IMR-90 (cell line): ENCODE measurements at regions not wholly inside any gene's neighbourhood (a gene's known extent, or its start where the extent isn't known, plus 50 kb on each side); places are given as distances from the start of the nearest gene placed in this dataset.
A peak's percentile ranks its signal among the peaks of the same experiment; 100 is the strongest.

Experiments
- ATAC-seq: fragments of 200-7000 bp; cut with Tn5 transposase; 2 replicates; pipeline ENCODE4 v1.9.1; 2020; ENCODE audit warnings: low read depth, mild to moderate bottlenecking, moderate library complexity
- BruUV-seq: library from RNA; stranded (reverse); fragments of 400-500 nt; replicated peaks from 2 replicates; lab custom pipeline; 2021; lab: Mats Ljungman, UMichigan
- CTCF ChIA-PET: fragments of 300-600 bp; formaldehyde crosslinking; extraction: SDS; loops from one replicate; lab custom pipeline; 2021; ENCODE audit warnings: antibody characterized with exemption; lab: Yijun Ruan, JAX
- POLR2A ChIA-PET: fragments of 300-600 bp; sonication (Branson Sonifier 250); formaldehyde crosslinking; loops from one replicate; lab custom pipeline; 2022; ENCODE audit warnings: antibody characterized with exemption; ENCODE audit not compliant: unreplicated experiment; lab: Charles Lee
- DNase-seq: peaks from one replicate; pipeline ENCODE4 v3.0.0; 2013
- H2AFZ ChIP-seq: replicated peaks from 2 replicates; pipeline ENCODE3; 2013; ENCODE audit warnings: low read length, mild to moderate bottlenecking; ENCODE audit not compliant: poor library complexity
- H2AK5ac ChIP-seq: 2 replicates; pipeline ENCODE4 v1.6.1; 2013; ENCODE audit warnings: low read depth, low read length, inconsistent platforms
- H2AK9ac ChIP-seq: replicated peaks from 2 replicates; pipeline ENCODE3; 2013; ENCODE audit warnings: mild to moderate bottlenecking, low read depth, low read length, moderate library complexity; ENCODE audit not compliant: poor library complexity
- H2BK120ac ChIP-seq: 2 replicates; pipeline ENCODE4 v1.6.1; 2013; ENCODE audit warnings: low read depth, low read length, inconsistent platforms
- H2BK15ac ChIP-seq: 3 replicates; pipeline ENCODE4 v1.6.1; 2013; ENCODE audit warnings: low read depth, low read length, inconsistent platforms
- H2BK20ac ChIP-seq: 2 replicates; pipeline ENCODE4 v1.6.1; 2013; ENCODE audit warnings: low read depth, mild to moderate bottlenecking, inconsistent platforms, low read length, moderate library complexity
- H2BK5ac ChIP-seq: 2 replicates; pipeline ENCODE4 v1.6.1; 2013; ENCODE audit warnings: mild to moderate bottlenecking, low read depth, low read length, inconsistent platforms; ENCODE audit not compliant: poor library complexity, severe bottlenecking
- H3K14ac ChIP-seq: replicated peaks from 2 replicates; pipeline ENCODE4 v1.6.1; 2013; ENCODE audit warnings: low read depth, low read length, inconsistent platforms
- H3K18ac ChIP-seq: 2 replicates; pipeline ENCODE4 v1.6.1; 2013; ENCODE audit warnings: low read depth, low read length, control low read depth
- H3K23ac ChIP-seq: 2 replicates; pipeline ENCODE4 v1.6.1; 2013; ENCODE audit warnings: low read depth, low read length, inconsistent platforms
- H3K27ac ChIP-seq: 2 replicates; pipeline ENCODE4 v1.5.1; 2013; ENCODE audit warnings: mild to moderate bottlenecking, control low read depth, low read length; ENCODE audit not compliant: insufficient read depth
- H3K27me3 ChIP-seq: 2 replicates; pipeline ENCODE4 v1.6.1; 2013; ENCODE audit warnings: low read length; ENCODE audit not compliant: control insufficient read depth, insufficient read depth
- H3K36me3 ChIP-seq: 2 replicates; pipeline ENCODE4 v1.6.1; 2013; ENCODE audit warnings: low read length, mixed read lengths; ENCODE audit not compliant: control insufficient read depth, insufficient read depth
- H3K4ac ChIP-seq: 2 replicates; pipeline ENCODE4 v1.6.1; 2013; ENCODE audit warnings: low read depth, low read length, inconsistent platforms
- H3K4me1 ChIP-seq: 2 replicates; pipeline ENCODE4 v1.6.1; 2013; ENCODE audit warnings: low read length, mixed read lengths; ENCODE audit not compliant: control insufficient read depth, insufficient read depth
- H3K4me2 ChIP-seq: 2 replicates; pipeline ENCODE4 v1.6.1; 2013; ENCODE audit warnings: low read depth, mild to moderate bottlenecking, control low read depth, low read length, moderate library complexity
- H3K4me3 ChIP-seq: 2 replicates; pipeline ENCODE4 v1.5.1; 2013; ENCODE audit warnings: low read depth, mild to moderate bottlenecking, control low read depth, low read length, moderate library complexity; ENCODE audit not compliant: insufficient read depth
- H3K56ac ChIP-seq: 2 replicates; pipeline ENCODE4 v1.6.1; 2013; ENCODE audit warnings: low read length, inconsistent platforms; ENCODE audit not compliant: insufficient read depth; ENCODE audit errors: extremely low read depth
- H3K79me1 ChIP-seq, 2 experiments: 2 replicates each; pipeline ENCODE4 v1.6.1; 2013; ENCODE audit warnings: low read length in 2 of 2, inconsistent platforms in 1 of 2, low read depth in 1 of 2
- H3K9ac ChIP-seq: 2 replicates; pipeline ENCODE4 v1.6.1; 2013; ENCODE audit warnings: low read depth, low read length, control low read depth
- H3K9me1 ChIP-seq: 2 replicates; pipeline ENCODE4 v1.6.1; 2013; ENCODE audit warnings: low read length, inconsistent platforms; ENCODE audit not compliant: insufficient read depth
- H3K9me3 ChIP-seq: 2 replicates; pipeline ENCODE4 v1.6.1; 2013; ENCODE audit warnings: low read length; ENCODE audit not compliant: control insufficient read depth, insufficient read depth
- H4K20me1 ChIP-seq: 2 replicates; pipeline ENCODE4 v1.6.1; 2013; ENCODE audit warnings: low read length, inconsistent platforms; ENCODE audit not compliant: insufficient read depth
- H4K5ac ChIP-seq: 2 replicates; pipeline ENCODE4 v1.6.1; 2013; ENCODE audit warnings: mild to moderate bottlenecking, low read depth, low read length, control low read depth
- H4K8ac ChIP-seq, 2 experiments: 2 replicates each; pipeline ENCODE4 v1.6.1; 2013; ENCODE audit warnings: low read depth in 2 of 2, low read length in 2 of 2, control low read depth in 1 of 2, inconsistent platforms in 1 of 2
- H4K91ac ChIP-seq: 2 replicates; pipeline ENCODE4 v1.6.1; 2013; ENCODE audit warnings: low read depth, low read length, inconsistent platforms; ENCODE audit not compliant: insufficient read depth
- CHD1 ChIP-seq: IDR thresholded peaks from 2 replicates; pipeline ENCODE4 v1.6.1; 2012; ENCODE audit warnings: low read depth, low read length, improper control_type of control experiment
- ELK1 ChIP-seq: fragments of 150-350 bp; IDR thresholded peaks from 2 replicates; pipeline ENCODE4 v1.6.1; 2016; ENCODE audit warnings: low read depth, mild to moderate bottlenecking, low read length, moderate library complexity, borderline replicate concordance
- FOS ChIP-seq: fragments of 150-350 bp; IDR thresholded peaks from 2 replicates; pipeline ENCODE4 v1.6.1; 2016; ENCODE audit warnings: low read depth, low read length
- MAZ ChIP-seq: IDR thresholded peaks from 2 replicates; pipeline ENCODE4 v1.6.1; 2012; ENCODE audit warnings: low read depth, mild to moderate bottlenecking, low read length, improper control_type of control experiment, moderate library complexity, borderline replicate concordance
- NFE2L2 ChIP-seq: fragments of 150-350 bp; IDR thresholded peaks from 2 replicates; pipeline ENCODE4 v1.6.1; 2016; ENCODE audit warnings: low read depth, mild to moderate bottlenecking, low read length
- POLR2A ChIP-seq: IDR thresholded peaks from 2 replicates; pipeline ENCODE4 v1.6.1; 2012; ENCODE audit warnings: mild to moderate bottlenecking, low read depth, low read length
- WGBS, 2 experiments: methylation state at CpG; one replicate each; pipeline versions ENCODE4 v1.1.5 to v1.1.7; 2013; ENCODE audit warnings: missing lambda C conversion rate in 2 of 2; ENCODE audit not compliant: insufficient read length in 1 of 2; ENCODE audit errors: extremely low coverage in 2 of 2; 5-methylcytosine and 5-hydroxymethylcytosine counted together
- dilution Hi-C: fragments of 300-500 bp; cut with HindIII; formaldehyde crosslinking; loops from one replicate; pipeline ENCODE4 v1.14.3; 2018; ENCODE audit warnings: low sequenced_read_pairs; ENCODE audit not compliant: unreplicated experiment
- in situ Hi-C: fragments of 300-500 bp; cut with MboI; formaldehyde crosslinking; loops from 3 replicates; pipeline ENCODE4 v1.14.3; 2019; ENCODE audit warnings: low sequenced_read_pairs, inconsistent platforms, mixed read lengths
- intact Hi-C: fragments of 100-400 bp; cut with micrococcal nuclease; formaldehyde crosslinking; loops from 2 replicates; pipeline ENCODE4 v1.10.0; 2022

- H2BK120ac ChIP-seq = no peak overlapping the region
- no peak overlapping the region for H4K5ac ChIP-seq
- no peak for ATAC-seq
- H3K9ac ChIP-seq = no peak overlapping the region
- H3K4ac ChIP-seq = no peak overlapping the region
- H2BK5ac ChIP-seq = no peak overlapping the region
- dilution Hi-C loops (no loop called here), in situ Hi-C loops (no loop called here), intact Hi-C loops (no loop called here)
- no peak overlapping the region for H2AK5ac ChIP-seq
- H3K56ac ChIP-seq = no peak overlapping the region
- H3K4me1 ChIP-seq = no peaks in the 10 kb centered on the region
- no peak overlapping the region for H2AK9ac ChIP-seq
- H2BK15ac ChIP-seq = no peak overlapping the region
- ChIA-PET CTCF (no interaction called here), POLR2A (no interaction called here)
- H3K14ac ChIP-seq = no peak overlapping the region
- H3K18ac ChIP-seq = no peak overlapping the region
- no peak overlapping the region for H3K4me2 ChIP-seq
- H4K8ac ChIP-seq = no peak overlapping the region
- TF ChIP-seq NFE2L2 (peak; percentile 61; the same call in 1 of the 2 replicates), ELK1 (no peak), POLR2A (no peak), MAZ (no peak), FOS (no peak), CHD1 (no peak)
- H4K20me1 ChIP-seq = no peaks in the 10 kb centered on the region
- H3K36me3 ChIP-seq = no peaks in the 10 kb centered on the region
- H3K27ac ChIP-seq = no peak overlapping the region
- H3K23ac ChIP-seq = no peak overlapping the region
- peaks cover 5% of the 10 kb centered on the region for H3K9me3 ChIP-seq
- no peak overlapping the region for H2BK20ac ChIP-seq
- no peak overlapping the region for H4K91ac ChIP-seq
- H3K27me3 ChIP-seq = no peaks in the 10 kb centered on the region
- H3K9me1 ChIP-seq = no peaks in the 10 kb centered on the region
- no CpG with 5 or more reads among the region's 5 CpGs for WGBS, 2 experiments
- no peak for DNase-seq
- no peak overlapping the region for H3K4me3 ChIP-seq
- H3K79me1 ChIP-seq = no peaks in the 10 kb centered on the region
- BruUV-seq = no TSS peak
- no peak overlapping the region for H2AFZ ChIP-seq
These were observed 301.5 kb downstream of the PYDC2 start for GRCh38 chr3:191762323-191762960.
